H1 (cell line): ENCODE measurements at regions not wholly inside any gene's neighbourhood (a gene's known extent, or its start where the extent isn't known, plus 50 kb on each side); places are given as distances from the start of the nearest gene placed in this dataset.

Source experiments
- CBX5 ChIP-seq: fragments of 300-800, 300-1000 bp; sonication (generic); IDR thresholded peaks from 2 replicates; pipeline ENCODE4 v1.7.1; 2016; ENCODE audit warnings: antibody characterized with exemption, low read length, low read depth
- CEBPB ChIP-seq: IDR thresholded peaks from 2 replicates; pipeline ENCODE4 v1.6.1; 2012; ENCODE audit warnings: low read depth, low read length
- EGR1 ChIP-seq: IDR thresholded peaks from 2 replicates; pipeline ENCODE4 v1.6.1; 2011; ENCODE audit warnings: low read depth, low read length, borderline replicate concordance
- EP300 ChIP-seq, 2 experiments: IDR thresholded peaks; 1 replicate in 1 of 2; 2 replicates in 1 of 2; pipeline ENCODE4 v1.6.1; 2011 to 2012; ENCODE audit warnings: low read depth in 2 of 2, low read length in 2 of 2, mild to moderate bottlenecking in 2 of 2, borderline replicate concordance in 1 of 2, inconsistent platforms in 1 of 2, moderate library complexity in 1 of 2
- GABPA ChIP-seq: IDR thresholded peaks from 2 replicates; pipeline ENCODE4 v1.6.1; 2011; ENCODE audit warnings: mild to moderate bottlenecking, low read length, moderate library complexity, borderline replicate concordance; ENCODE audit not compliant: insufficient read depth
- JUND ChIP-seq: IDR thresholded peaks from 2 replicates; pipeline ENCODE4 v1.6.1; 2011; ENCODE audit warnings: mild to moderate bottlenecking, improper control_type of control experiment, low read length
- POLR2A ChIP-seq, 2 experiments: IDR thresholded peaks; 1 replicate in 1 of 2; 2 replicates in 1 of 2; pipeline ENCODE4 v1.6.1; 2011; ENCODE audit warnings: low read depth in 2 of 2, low read length in 2 of 2, mild to moderate bottlenecking in 2 of 2; ENCODE audit errors: control extremely low read depth in 1 of 2
- POLR2AphosphoS5 ChIP-seq: IDR thresholded peaks from 2 replicates; pipeline ENCODE4 v1.6.1; 2011; ENCODE audit warnings: low read depth, low read length
- RBBP5 ChIP-seq: IDR thresholded peaks from 2 replicates; pipeline ENCODE4 v1.7.1; 2012; ENCODE audit warnings: low read depth, mild to moderate bottlenecking, inconsistent platforms, low read length, moderate library complexity, borderline replicate concordance
- RFX5 ChIP-seq: IDR thresholded peaks from 2 replicates; pipeline ENCODE4 v1.6.1; 2011; ENCODE audit warnings: low read depth, low read length, improper control_type of control experiment, borderline replicate concordance
- SIN3A ChIP-seq, 2 experiments: IDR thresholded peaks in 1 of 2; conservative IDR thresholded peaks in 1 of 2; 2 replicates each; pipeline ENCODE4 v1.6.1; 2011 to 2012; ENCODE audit warnings: low read length in 2 of 2, improper control_type of control experiment in 1 of 2, low read depth in 1 of 2, mild to moderate bottlenecking in 1 of 2
- TEAD4 ChIP-seq: IDR thresholded peaks from 2 replicates; pipeline ENCODE4 v1.6.1; 2012; ENCODE audit warnings: low read depth, low read length, inconsistent platforms, mixed read lengths
- TF ChIP-seq, protein P1 (sequence below), 3 experiments: IDR thresholded peaks; 1 replicate in 2 of 3; 2 replicates in 1 of 3; pipeline versions ENCODE4 v1.5.1 to v1.6.1; 2011; ENCODE audit warnings: low read length in 3 of 3, mild to moderate bottlenecking in 3 of 3, inconsistent platforms in 2 of 3, low read depth in 1 of 3, moderate library complexity in 1 of 3; ENCODE audit not compliant: insufficient read depth in 1 of 3; ENCODE audit errors: control extremely low read depth in 1 of 3
- TF ChIP-seq, protein P2 (sequence below): IDR thresholded peaks from 2 replicates; pipeline ENCODE4 v1.6.1; 2012; ENCODE audit warnings: inconsistent platforms

DNA sequence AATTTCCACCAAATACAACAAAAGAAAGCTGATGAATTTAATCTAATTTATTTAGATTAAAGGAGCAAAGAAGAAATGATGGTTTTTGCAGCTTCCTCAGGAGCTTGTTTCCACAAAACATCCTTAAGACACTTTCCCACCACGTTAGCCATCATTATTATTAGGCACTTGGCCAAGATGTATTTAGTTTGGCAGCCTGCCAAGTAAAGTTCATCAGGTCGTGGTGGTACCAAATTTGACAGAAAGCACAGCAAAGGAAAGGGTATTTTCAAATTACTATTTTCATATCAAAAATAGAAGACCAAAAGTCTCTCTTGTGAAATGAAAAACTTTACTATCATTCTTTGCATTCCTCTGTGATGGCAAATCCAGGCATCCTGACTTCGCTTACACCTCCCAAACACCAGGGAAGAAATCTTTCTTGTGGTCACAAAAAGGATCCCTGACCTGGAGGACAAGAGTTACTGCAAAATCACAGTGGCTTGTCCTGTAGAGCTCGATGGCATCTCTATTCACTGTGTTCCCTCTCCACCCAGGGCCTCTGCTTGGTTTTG, 123.1 kb upstream of the INHBA start:
- TF ChIP-seq, protein P1, sequence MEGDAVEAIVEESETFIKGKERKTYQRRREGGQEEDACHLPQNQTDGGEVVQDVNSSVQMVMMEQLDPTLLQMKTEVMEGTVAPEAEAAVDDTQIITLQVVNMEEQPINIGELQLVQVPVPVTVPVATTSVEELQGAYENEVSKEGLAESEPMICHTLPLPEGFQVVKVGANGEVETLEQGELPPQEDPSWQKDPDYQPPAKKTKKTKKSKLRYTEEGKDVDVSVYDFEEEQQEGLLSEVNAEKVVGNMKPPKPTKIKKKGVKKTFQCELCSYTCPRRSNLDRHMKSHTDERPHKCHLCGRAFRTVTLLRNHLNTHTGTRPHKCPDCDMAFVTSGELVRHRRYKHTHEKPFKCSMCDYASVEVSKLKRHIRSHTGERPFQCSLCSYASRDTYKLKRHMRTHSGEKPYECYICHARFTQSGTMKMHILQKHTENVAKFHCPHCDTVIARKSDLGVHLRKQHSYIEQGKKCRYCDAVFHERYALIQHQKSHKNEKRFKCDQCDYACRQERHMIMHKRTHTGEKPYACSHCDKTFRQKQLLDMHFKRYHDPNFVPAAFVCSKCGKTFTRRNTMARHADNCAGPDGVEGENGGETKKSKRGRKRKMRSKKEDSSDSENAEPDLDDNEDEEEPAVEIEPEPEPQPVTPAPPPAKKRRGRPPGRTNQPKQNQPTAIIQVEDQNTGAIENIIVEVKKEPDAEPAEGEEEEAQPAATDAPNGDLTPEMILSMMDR (IDR thresholded peaks at IDR 0.05; ENCODE audit: control extremely low read depth in 1 of 3, insufficient read depth in 1 of 3, low read depth in 1 of 3, low read length in 3 of 3) = no peak
- TF ChIP-seq RFX5 (no peak), POLR2AphosphoS5 (no peak), JUND (no peak), POLR2A (IDR thresholded peaks at IDR 0.05; ENCODE audit: control extremely low read depth in 1 of 2, low read depth in 2 of 2, low read length in 2 of 2) (no peak), EGR1 (no peak), TEAD4 (no peak), EP300 (IDR thresholded peaks at IDR 0.05; ENCODE audit: borderline replicate concordance in 1 of 2, low read depth in 2 of 2, low read length in 2 of 2) (no peak), SIN3A (conservative IDR thresholded peaks at IDR 0.05 in 1 of 2, IDR thresholded peaks at IDR 0.05 in 1 of 2; ENCODE audit: low read depth in 1 of 2, low read length in 2 of 2) (no peak), GABPA (no peak), CEBPB (no peak), CBX5 (no peak), RBBP5 (no peak)
- TF ChIP-seq, protein P2, sequence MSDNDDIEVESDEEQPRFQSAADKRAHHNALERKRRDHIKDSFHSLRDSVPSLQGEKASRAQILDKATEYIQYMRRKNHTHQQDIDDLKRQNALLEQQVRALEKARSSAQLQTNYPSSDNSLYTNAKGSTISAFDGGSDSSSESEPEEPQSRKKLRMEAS = no peak
